Trophoblast cell (in vitro differentiated cells and primary cell): ENCODE measurements at regions not wholly inside any gene's neighbourhood (a gene's known extent, or its start where the extent isn't known, plus 50 kb on each side); places are given as distances from the start of the nearest gene placed in this dataset.

Experiments used
- DNase-seq, 2 donors: peaks; one replicate each; pipeline ENCODE4 v3.0.0-alpha.2; 2016
- H2AFZ ChIP-seq: 2 replicates; pipeline ENCODE4 v1.6.1; 2013; ENCODE audit warnings: low read length, moderate library complexity, mild to moderate bottlenecking; ENCODE audit not compliant: insufficient read depth, poor library complexity
- H2AK5ac ChIP-seq: 2 replicates; pipeline ENCODE4 v1.6.1; 2013; ENCODE audit warnings: mild to moderate bottlenecking, low read length
- H2BK120ac ChIP-seq: 2 replicates; pipeline ENCODE4 v1.6.1; 2013; ENCODE audit warnings: low read length, mild to moderate bottlenecking, moderate library complexity; ENCODE audit not compliant: insufficient read depth, poor library complexity
- H2BK12ac ChIP-seq: 2 replicates; pipeline ENCODE4 v1.6.1; 2013; ENCODE audit warnings: mild to moderate bottlenecking, low read length, moderate library complexity
- H2BK5ac ChIP-seq: 2 replicates; pipeline ENCODE4 v1.6.1; 2013; ENCODE audit warnings: low read length, low read depth, moderate library complexity, mild to moderate bottlenecking; ENCODE audit not compliant: poor library complexity
- H3K14ac ChIP-seq: 2 replicates; pipeline ENCODE4 v1.6.1; 2013; ENCODE audit warnings: mild to moderate bottlenecking, low read length
- H3K18ac ChIP-seq: 2 replicates; pipeline ENCODE4 v1.6.1; 2013; ENCODE audit warnings: mild to moderate bottlenecking, low read length
- H3K23ac ChIP-seq: 2 replicates; pipeline ENCODE4 v1.6.1; 2013; ENCODE audit warnings: low read length
- H3K27ac ChIP-seq: 2 replicates; pipeline ENCODE4 v1.5.1; 2013; ENCODE audit warnings: low read depth, mild to moderate bottlenecking, inconsistent platforms, low read length, moderate library complexity
- H3K27me3 ChIP-seq: 2 replicates; pipeline ENCODE4 v1.6.1; 2013; ENCODE audit warnings: inconsistent platforms, mild to moderate bottlenecking, low read length, moderate library complexity; ENCODE audit not compliant: insufficient read depth
- H3K36me3 ChIP-seq, 2 experiments: 1 replicate in 1 of 2; 2 replicates in 1 of 2; pipeline ENCODE4 v1.6.1; 2013; ENCODE audit warnings: low read length in 2 of 2, mild to moderate bottlenecking in 2 of 2, moderate library complexity in 1 of 2; ENCODE audit not compliant: insufficient read depth in 2 of 2, control insufficient read depth in 1 of 2
- H3K4ac ChIP-seq: 2 replicates; pipeline ENCODE4 v1.6.1; 2013; ENCODE audit warnings: low read depth, mild to moderate bottlenecking, low read length, moderate library complexity
- H3K4me1 ChIP-seq, 2 experiments: 1 replicate in 1 of 2; 2 replicates in 1 of 2; pipeline ENCODE4 v1.6.1; 2013; ENCODE audit warnings: low read length in 2 of 2, mild to moderate bottlenecking in 2 of 2, moderate library complexity in 1 of 2; ENCODE audit not compliant: insufficient read depth in 2 of 2, control insufficient read depth in 1 of 2
- H3K4me2 ChIP-seq: 2 replicates; pipeline ENCODE4 v1.6.1; 2013; ENCODE audit warnings: inconsistent platforms, mild to moderate bottlenecking, low read length, moderate library complexity
- H3K4me3 ChIP-seq: 2 replicates; pipeline ENCODE4 v1.5.1; 2013; ENCODE audit warnings: mild to moderate bottlenecking, low read depth, low read length, inconsistent platforms
- H3K79me1 ChIP-seq: one replicate; pipeline ENCODE4 v1.6.1; 2013; ENCODE audit warnings: low read length
- H3K79me2 ChIP-seq: 2 replicates; pipeline ENCODE4 v1.6.1; 2013; ENCODE audit warnings: low read length, mild to moderate bottlenecking; ENCODE audit not compliant: control insufficient read depth, insufficient read depth, poor library complexity
- H3K9ac ChIP-seq: 2 replicates; pipeline ENCODE4 v1.6.1; 2013; ENCODE audit warnings: mild to moderate bottlenecking, low read length
- H3K9me3 ChIP-seq: 2 replicates; pipeline ENCODE4 v1.6.1; 2013; ENCODE audit warnings: low read depth, mild to moderate bottlenecking, control low read depth, inconsistent platforms, low read length; ENCODE audit not compliant: insufficient read depth
- H4K12ac ChIP-seq: 2 replicates; pipeline ENCODE4 v1.6.1; 2013; ENCODE audit warnings: low read depth, mild to moderate bottlenecking, low read length, moderate library complexity
- H4K8ac ChIP-seq: 2 replicates; pipeline ENCODE4 v1.6.1; 2013; ENCODE audit warnings: low read depth, mild to moderate bottlenecking, low read length, moderate library complexity
- H4K91ac ChIP-seq: one replicate; pipeline ENCODE4 v1.6.1; 2013; ENCODE audit warnings: low read depth, mild to moderate bottlenecking, low read length, moderate library complexity
- WGBS: extraction: QIAGEN DNeasy Blood & Tissue Kit; methylation state at CpG from one replicate; pipeline ENCODE4 v1.1.7; 2013; ENCODE audit warnings: missing lambda C conversion rate; ENCODE audit not compliant: insufficient read length, insufficient coverage; ENCODE audit errors: extremely low coverage; 5-methylcytosine and 5-hydroxymethylcytosine counted together

GRCh38 chr6:22904431-22904830, 335.1 kb downstream of the HDGFL1 start:
- H3K4me3 ChIP-seq, result no peak overlapping the region
- H3K4me2 ChIP-seq, result no peak overlapping the region
- no peak overlapping the region for H2AFZ ChIP-seq
- no peak overlapping the region for H2BK120ac ChIP-seq
- H4K8ac ChIP-seq, result no peak overlapping the region
- H2BK12ac ChIP-seq, result no peak overlapping the region
- H3K14ac ChIP-seq, result no peak overlapping the region
- H3K27ac ChIP-seq, result no peak overlapping the region
- no peak overlapping the region for H3K18ac ChIP-seq
- no peaks in the 10 kb centered on the region for H3K79me1 ChIP-seq
- no peak overlapping the region for H3K9ac ChIP-seq
- no peaks in the 10 kb centered on the region for H3K36me3 ChIP-seq
- H3K23ac ChIP-seq, result no peak overlapping the region
- no peaks in the 10 kb centered on the region for H3K9me3 ChIP-seq
- no peak overlapping the region for H2AK5ac ChIP-seq
- no peak overlapping the region for H4K12ac ChIP-seq
- no peaks in the 10 kb centered on the region for H3K4me1 ChIP-seq
- H2BK5ac ChIP-seq, result no peak overlapping the region
- H4K91ac ChIP-seq, result no peak overlapping the region
- H3K79me2 ChIP-seq, result no peaks in the 10 kb centered on the region
- H3K27me3 ChIP-seq, result no peaks in the 10 kb centered on the region
- H3K4ac ChIP-seq, result no peak overlapping the region
- no CpG with 5 or more reads among the region's 5 CpGs for WGBS
- DNase-seq, result no peak

- H2AFZ ChIP-seq, result no peak overlapping the region
- H3K9ac ChIP-seq, result no peak overlapping the region
- H2BK12ac ChIP-seq, result peak overlapping the region; percentile 2
- H2BK5ac ChIP-seq, result no peak overlapping the region
- no peaks in the 10 kb centered on the region for H3K27me3 ChIP-seq
- H3K27ac ChIP-seq, result no peak overlapping the region
- no peaks in the 10 kb centered on the region for H3K36me3 ChIP-seq
- no peak overlapping the region for H2BK120ac ChIP-seq
- no CpG with 5 or more reads among the region's 3 CpGs for WGBS
- H3K79me2 ChIP-seq, result no peaks in the 10 kb centered on the region
- no peak overlapping the region for H4K8ac ChIP-seq
- no peaks in the 10 kb centered on the region for H3K79me1 ChIP-seq
- peak in 1 of 2 donors; percentile 39 for DNase-seq
- H3K9me3 ChIP-seq, result no peaks in the 10 kb centered on the region
- H3K14ac ChIP-seq, result no peak overlapping the region
- H3K4me1 ChIP-seq, result no peaks in the 10 kb centered on the region
- no peak overlapping the region for H3K23ac ChIP-seq
- no peak overlapping the region for H4K12ac ChIP-seq
- H2AK5ac ChIP-seq, result no peak overlapping the region
- no peak overlapping the region for H4K91ac ChIP-seq
- no peak overlapping the region for H3K4me2 ChIP-seq
- no peak overlapping the region for H3K4ac ChIP-seq
- H3K4me3 ChIP-seq, result no peak overlapping the region
- no peak overlapping the region for H3K18ac ChIP-seq
Measured at GRCh38 chr6:22906091-22906549, 336.8 kb downstream of the HDGFL1 start.

DNA sequence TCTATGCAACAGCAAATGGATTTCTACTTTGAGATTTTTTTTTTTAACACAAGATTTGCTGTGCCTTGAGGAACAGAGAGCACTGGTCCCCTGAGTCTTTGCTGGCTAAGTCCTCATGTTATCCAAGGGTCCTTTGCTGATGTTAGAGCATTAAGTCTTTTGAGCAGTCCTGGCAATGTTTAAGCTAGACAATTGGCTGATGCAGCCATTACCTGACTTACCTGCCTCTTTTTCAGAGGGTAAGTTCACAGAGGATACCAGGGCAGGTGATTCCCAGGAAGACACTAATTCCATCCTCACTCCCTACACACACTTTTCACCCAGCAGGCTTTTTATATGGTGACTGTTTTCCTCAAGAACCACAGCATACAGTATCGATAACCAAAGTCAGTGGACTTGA, 337.7 kb downstream of the HDGFL1 start:
- no CpG with 5 or more reads among the region's 1 CpG for WGBS
- Histone ChIP-seq H2BK120ac (no peak overlapping the region), H3K9me3 (no peaks in the 10 kb centered on the region), H3K27ac (no peak overlapping the region), H3K27me3 (no peaks in the 10 kb centered on the region), H3K79me1 (no peaks in the 10 kb centered on the region), H3K14ac (no peak overlapping the region), H3K4ac (no peak overlapping the region), H3K4me2 (no peak overlapping the region), H3K36me3 (no peaks in the 10 kb centered on the region), H2BK5ac (no peak overlapping the region), H3K23ac (no peak overlapping the region), H2AK5ac (no peak overlapping the region), H3K4me3 (no peak overlapping the region), H3K79me2 (no peaks in the 10 kb centered on the region), H3K4me1 (no peaks in the 10 kb centered on the region), H2AFZ (no peak overlapping the region), H3K9ac (no peak overlapping the region), H4K8ac (no peak overlapping the region), H4K12ac (no peak overlapping the region), H4K91ac (no peak overlapping the region), H2BK12ac (no peak overlapping the region), H3K18ac (no peak overlapping the region)
- DNase-seq, result no peak

- H4K8ac ChIP-seq, result no peak overlapping the region
- H3K79me2 ChIP-seq, result no peaks in the 10 kb centered on the region
- H3K79me1 ChIP-seq, result no peaks in the 10 kb centered on the region
- no peaks in the 10 kb centered on the region for H3K27me3 ChIP-seq
- no peak overlapping the region for H3K14ac ChIP-seq
- no peak overlapping the region for H2AFZ ChIP-seq
- H3K9me3 ChIP-seq, result no peaks in the 10 kb centered on the region
- no peak overlapping the region for H4K91ac ChIP-seq
- H3K18ac ChIP-seq, result no peak overlapping the region
- H3K27ac ChIP-seq, result no peak overlapping the region
- H3K23ac ChIP-seq, result no peak overlapping the region
- H2BK5ac ChIP-seq, result no peak overlapping the region
- no peaks in the 10 kb centered on the region for H3K36me3 ChIP-seq
- WGBS, result no CpG with 5 or more reads among the region's 4 CpGs
- H3K9ac ChIP-seq, result no peak overlapping the region
- no peak for DNase-seq
- H4K12ac ChIP-seq, result no peak overlapping the region
- no peak overlapping the region for H2BK120ac ChIP-seq
- H3K4ac ChIP-seq, result no peak overlapping the region
- H3K4me1 ChIP-seq, result no peaks in the 10 kb centered on the region
- no peak overlapping the region for H3K4me2 ChIP-seq
- H2AK5ac ChIP-seq, result no peak overlapping the region
- H2BK12ac ChIP-seq, result no peak overlapping the region
- H3K4me3 ChIP-seq, result no peak overlapping the region
Measured at GRCh38 chr6:22910370-22910769, 341.0 kb downstream of the HDGFL1 start.
